Left renal pelvis (tissue), 4 donors: ENCODE measurements at regions not wholly inside any gene's neighbourhood (a gene's known extent, or its start where the extent isn't known, plus 50 kb on each side); places are given as distances from the start of the nearest gene placed in this dataset.

Experiments
- DNase-seq, 4 donors: peaks; one replicate each; pipeline ENCODE4 v3.0.0-alpha.2; 2013; ENCODE audit warnings: low read depth in 4 of 4, low spot score in 3 of 4

GRCh38 chr15:35910227-35910626, 364.3 kb upstream of the DPH6 start:
- no peak for DNase-seq

GRCh38 chr15:35911052-35911777, 365.2 kb upstream of the DPH6 start:
- no peak for DNase-seq

DNA sequence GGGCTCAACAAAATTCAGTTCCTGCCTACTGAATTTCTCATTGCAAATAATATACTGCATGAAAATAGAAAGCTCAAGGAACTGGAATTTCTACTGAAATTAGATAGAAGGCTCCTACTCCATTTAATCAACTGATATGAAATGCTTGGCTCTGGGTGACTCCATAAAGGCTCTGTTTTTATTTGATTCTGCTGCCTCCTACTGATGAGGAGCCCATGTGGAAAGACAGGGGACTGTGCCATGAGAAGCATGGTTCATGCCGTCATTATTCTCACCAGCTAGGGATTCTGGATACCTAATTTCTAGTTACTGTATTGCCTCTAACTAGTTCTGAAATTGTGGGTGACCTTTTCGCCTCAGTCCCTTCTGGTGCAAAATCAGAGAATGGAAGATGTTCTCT, 366.2 kb upstream of the DPH6 start:
- DNase-seq, result no peak

DNA sequence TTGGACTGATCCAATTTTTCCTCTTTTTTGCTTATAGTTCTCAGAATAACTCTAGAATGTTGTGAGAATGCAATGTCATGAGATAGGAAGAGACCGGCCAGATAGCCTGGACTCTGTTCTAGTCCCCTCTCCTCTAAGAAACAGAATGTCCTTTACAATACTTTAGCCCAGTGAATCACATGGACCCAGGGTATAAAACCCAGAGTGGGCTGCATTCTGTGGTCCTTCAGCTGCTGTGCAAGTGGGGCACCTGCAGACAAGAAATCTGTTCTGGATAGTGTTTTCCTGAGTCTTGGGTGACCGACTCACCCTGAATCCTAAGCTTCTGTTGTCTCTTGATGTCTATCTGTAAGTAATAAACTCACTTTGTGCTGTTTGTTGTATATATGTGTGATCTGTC, 368.6 kb upstream of the DPH6 start:
- no peak for DNase-seq

DNA sequence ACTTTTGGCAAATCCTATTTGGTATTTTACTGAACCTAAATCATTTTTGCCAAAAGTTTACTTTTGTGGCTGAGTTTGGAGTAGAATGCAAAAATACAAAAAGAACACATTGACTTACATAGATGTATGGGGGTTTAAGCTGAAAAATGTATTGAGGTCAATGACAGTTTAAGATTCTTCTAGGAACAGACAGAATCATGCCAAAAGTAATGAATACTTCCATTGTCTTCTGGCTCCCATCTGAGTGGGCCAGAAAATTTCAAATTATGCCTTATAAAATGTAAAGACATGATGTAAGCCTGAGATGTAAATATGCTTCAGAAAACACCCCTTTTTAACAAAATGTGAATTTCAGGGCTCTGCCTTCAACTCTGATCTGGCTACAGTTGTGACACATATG, 375.1 kb upstream of the DPH6 start:
- no peak for DNase-seq

DNA sequence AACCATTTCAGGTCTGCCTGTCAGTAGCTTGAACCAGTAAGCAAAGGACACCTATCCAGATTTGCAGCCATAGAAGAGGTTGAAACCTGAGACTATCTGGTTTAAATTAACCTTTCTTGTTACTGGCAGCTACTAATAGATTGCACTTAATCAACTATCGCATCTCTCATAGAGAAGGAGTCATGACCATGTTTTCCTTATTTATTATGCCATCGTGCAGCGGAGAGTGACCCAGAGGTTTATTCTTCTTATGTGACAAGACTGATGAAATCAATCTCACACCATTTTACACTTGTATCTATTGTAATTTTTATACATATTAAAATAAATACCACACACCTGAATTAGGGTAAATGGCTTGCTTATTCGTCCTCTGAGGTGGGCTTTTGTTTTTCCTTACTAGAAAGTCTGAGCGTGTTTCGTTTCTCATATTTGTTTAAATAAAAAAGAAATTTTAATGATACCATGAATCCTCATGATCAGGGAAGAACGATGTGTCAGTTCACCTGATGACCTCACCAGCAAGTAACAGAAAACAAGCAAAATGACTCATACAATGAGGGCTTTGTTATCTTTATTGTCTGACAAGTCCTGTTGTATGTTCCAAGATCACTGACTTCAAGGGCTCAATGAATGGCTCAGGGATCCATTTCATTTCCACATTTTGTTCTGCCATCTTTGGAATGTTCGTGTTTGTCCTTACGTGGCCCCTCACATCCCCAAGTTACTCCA, 379.5 kb upstream of the DPH6 start:
- DNase-seq, result no peak

DNA sequence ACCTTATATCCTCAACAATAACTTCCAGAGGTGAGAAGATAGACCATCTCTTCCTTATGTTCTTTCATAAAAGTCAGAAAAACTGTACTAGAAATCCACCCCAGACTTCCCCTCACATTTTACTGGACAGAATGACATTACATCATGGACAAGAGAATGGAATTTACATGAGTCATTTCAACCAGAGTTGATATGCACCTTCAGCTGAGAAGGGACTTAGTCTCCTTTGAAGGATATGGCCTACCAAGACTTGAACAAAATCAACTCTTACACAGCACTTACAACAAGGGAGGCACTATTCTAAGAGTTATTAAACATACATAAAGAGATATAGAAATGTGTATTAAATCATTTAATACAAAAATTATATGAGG, 380.0 kb upstream of the DPH6 start:
- DNase-seq, result no peak

GRCh38 chr15:35928847-35929246, 382.9 kb upstream of the DPH6 start:
- DNase-seq, result no peak

DNA sequence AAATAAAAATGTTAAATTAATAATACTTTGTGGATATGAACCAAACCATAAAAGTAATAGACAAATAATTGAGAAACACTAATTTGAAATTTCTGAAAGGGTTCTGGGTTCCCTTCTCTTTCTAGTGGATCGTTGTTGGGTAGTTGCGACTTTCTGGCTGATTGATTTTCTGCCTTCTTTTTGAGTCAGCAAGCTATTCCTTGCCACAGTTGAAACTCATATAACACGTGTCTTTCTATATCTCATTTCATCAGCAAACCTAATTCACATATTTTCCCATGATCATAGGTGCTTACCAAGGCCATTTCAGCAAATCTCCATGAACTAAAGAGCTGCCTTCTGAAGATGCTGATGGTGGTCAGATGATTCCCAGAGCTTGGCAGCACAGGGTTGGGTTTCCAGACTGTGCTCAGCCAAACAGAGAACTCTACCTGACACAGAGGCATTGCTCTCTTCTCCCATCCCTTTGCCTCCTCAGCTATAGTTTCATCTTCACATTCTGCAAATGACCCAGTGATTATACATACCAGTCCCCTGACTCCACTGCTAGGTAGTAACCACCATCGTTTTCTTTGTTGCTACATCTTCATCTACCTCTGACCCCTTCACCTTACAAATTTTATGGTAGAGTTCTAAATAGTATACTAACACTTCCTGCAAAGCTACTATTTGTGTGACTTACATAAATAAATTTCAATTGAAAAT, 383.9 kb upstream of the DPH6 start:
- no peak for DNase-seq

- no peak for DNase-seq
Observed at GRCh38 chr15:35931799-35932341, 385.9 kb upstream of the DPH6 start.

- no peak for DNase-seq
Observed at GRCh38 chr15:35932531-35932930, 386.6 kb upstream of the DPH6 start.

DNA sequence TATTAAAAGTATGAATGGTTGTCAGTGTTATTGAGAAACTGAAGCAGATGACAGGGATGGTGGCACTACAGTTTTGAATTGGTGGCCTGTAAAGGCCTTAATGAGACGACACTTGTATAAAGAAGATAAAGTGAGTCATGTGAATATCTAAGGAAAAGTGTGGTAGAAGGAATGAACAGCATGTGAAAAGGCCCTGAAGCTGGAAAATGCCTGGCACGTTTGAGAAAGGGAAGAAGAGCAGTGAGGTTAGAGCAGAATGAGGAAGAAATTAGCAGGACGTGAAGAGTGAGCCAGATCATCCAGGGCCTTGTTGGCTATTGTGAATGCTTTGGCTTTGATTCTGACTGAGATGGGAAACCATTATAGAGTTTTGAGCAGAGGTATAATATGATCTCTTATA, 387.6 kb upstream of the DPH6 start:
- no peak for DNase-seq

DNA sequence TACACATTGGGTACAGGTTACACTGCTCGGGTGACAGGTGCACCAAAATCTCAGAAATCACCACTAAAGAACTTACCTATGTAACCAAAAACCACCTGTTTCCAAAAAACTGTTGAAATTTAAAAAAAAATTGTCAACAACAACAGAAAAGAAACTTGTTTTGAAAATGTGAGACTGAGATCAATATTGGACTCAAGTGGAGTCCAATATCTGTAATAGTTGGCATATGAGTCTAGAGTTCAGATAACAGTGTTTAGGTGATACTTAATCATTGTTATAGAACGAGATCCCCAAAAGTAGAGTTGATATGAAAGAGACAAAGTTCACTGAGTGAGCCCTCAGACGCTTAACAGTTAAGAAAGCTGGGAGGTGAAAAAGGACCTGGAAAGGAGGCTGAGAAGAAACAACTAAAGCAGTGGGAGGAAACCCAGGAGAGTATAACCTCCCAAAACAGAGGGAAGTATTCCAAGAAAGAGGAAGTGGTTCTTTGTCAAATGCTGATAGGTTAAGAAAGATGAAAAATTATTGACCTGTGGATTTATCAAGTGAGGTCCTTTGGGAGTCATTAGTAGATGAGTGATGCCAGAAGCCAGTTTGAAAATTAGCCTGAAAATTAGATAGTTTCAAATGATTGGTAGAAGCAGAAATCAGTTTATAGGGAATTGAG, 388.6 kb upstream of the DPH6 start:
- DNase-seq, result no peak

- no peak for DNase-seq
Observed at GRCh38 chr15:35936284-35936683, 390.3 kb upstream of the DPH6 start.

DNA sequence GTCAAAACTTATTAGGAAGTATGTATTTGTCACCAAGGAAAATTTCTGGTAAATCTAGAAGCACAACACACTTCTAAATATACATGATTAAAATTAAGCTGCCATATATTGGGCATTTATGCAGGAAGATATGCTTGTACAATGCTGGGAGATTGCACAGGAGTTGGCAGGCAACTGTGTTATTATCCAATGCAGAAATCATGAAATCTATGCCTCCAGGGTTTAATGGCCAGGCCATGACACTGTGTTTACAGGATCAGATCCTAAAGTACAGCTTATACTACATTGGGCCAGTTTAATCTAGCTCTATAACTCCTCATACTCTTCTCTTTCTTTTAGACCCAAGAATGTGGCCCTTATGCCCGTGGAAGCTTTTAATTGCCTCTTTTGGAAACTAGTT, 391.4 kb upstream of the DPH6 start:
- DNase-seq, result no peak

DNA sequence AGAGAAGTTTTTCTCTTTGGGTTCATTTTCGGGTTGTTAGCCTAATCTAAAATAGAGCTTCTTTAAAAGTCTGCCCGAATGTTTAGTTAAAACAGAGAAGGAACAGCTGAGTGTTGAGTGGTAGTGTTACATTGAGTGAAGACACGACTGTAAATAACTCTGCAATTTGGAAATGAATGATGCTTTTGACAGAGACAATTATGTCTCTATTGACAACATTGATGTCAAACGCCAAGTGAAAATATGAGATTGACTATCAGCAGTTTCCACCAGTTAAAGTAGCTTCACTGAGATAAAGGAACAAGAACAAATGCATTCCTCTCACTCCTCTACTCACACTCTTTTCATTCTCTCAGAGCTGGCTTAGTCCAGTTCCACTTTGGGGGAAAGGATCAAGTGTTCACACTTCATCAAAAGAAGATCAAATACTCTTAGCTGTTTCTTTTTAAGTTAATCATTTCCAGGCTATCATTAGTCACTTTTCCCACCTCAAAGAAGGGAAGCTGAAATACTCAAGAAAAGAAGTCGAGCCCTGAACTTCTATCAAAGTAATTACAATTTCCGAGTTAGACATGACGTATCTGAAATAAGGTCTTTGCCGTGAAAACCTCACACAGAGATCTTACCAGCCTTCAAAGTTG, 399.1 kb upstream of the DPH6 start:
- no peak for DNase-seq

- no peak for DNase-seq
Observed at GRCh38 chr15:35953424-35953823, 407.5 kb upstream of the DPH6 start.

- DNase-seq, result no peak
Observed at GRCh38 chr15:35956056-35956455, 410.1 kb upstream of the DPH6 start.

DNA sequence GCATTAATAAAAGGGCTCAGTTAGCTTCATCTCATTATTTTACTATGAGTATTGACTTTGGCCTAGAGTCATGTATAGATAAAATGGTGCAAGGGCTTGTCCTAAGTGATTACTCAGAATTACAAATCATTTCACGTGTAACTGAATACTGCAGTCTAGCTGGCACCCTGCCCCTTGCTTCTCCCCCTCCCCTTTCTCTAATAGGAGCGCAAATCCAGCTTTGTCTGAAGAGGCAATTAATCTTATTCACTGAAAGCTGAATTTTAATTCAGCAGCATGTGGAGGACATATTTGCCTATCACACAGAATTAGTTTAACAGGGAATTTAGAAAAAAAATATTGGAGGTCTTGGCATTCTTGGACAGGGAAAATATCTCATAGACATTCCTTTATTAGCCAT, 412.1 kb upstream of the DPH6 start:
- no peak for DNase-seq

DNA sequence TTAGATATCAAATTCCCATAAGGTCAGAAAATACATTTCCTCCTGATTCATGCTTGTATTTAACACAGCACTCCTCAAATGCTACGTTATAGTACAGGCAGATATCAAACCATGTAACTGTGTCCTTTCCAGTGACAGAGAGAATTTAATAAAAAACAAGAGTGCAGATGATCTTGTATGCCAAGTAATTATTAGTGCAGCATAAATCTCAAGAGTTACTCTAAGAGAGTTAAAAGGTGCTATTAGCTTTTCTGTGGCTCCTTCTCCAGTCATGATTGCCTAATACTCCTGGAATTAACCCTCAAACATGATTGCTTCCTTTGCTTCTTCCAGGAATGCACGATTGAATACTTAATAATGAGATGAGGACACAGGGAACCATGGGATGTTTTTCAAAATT, 413.0 kb upstream of the DPH6 start:
- DNase-seq, result no peak

- no peak for DNase-seq
Observed at GRCh38 chr15:35963326-35963725, 417.4 kb upstream of the DPH6 start.
